Suppressor macrophage (primary cell): ENCODE measurements at regions not wholly inside any gene's neighbourhood (a gene's known extent, or its start where the extent isn't known, plus 50 kb on each side); places are given as distances from the start of the nearest gene placed in this dataset.
A peak's percentile ranks its signal among the peaks of the same experiment; 100 is the strongest.
"Not testable (repeated sequence)": the region's sequence is repeated elsewhere in the genome, so short reads cannot be mapped to it uniquely, and the experiment has no call there.

Experiments used
- DNase-seq, 4 experiments: peaks; one replicate each; pipeline ENCODE4 v3.0.0-alpha.2; 2020 to 2022

- no peak for DNase-seq
Observed at GRCh38 chr14:37848985-37849621, 253.7 kb downstream of the TTC6 start.

- DNase-seq = no peak
Observed at GRCh38 chr14:37851054-37851453, 255.6 kb downstream of the TTC6 start.

- no peak for DNase-seq
Observed at GRCh38 chr14:37855871-37856270, 260.4 kb downstream of the TTC6 start.

GRCh38 chr14:37857774-37858266 is 262.4 kb downstream of the TTC6 start:
- DNase-seq = no peak

GRCh38 chr14:37858733-37859132 is 263.3 kb downstream of the TTC6 start:
- DNase-seq = no peak

- no peak for DNase-seq
Observed at GRCh38 chr14:37859177-37859576, 263.7 kb downstream of the TTC6 start.

- DNase-seq = no peak
Observed at GRCh38 chr14:37862263-37862662, 266.8 kb downstream of the TTC6 start.

GRCh38 chr14:37864128-37864527 is 268.7 kb downstream of the TTC6 start:
- no peak for DNase-seq

GRCh38 chr14:37864861-37865718 is 269.7 kb downstream of the TTC6 start:
- no peak for DNase-seq

- no peak for DNase-seq
Observed at GRCh38 chr14:37865719-37866549, 270.5 kb downstream of the TTC6 start.

- no peak for DNase-seq
Observed at GRCh38 chr14:37869633-37870032, 274.2 kb downstream of the TTC6 start.

- DNase-seq = no peak
Observed at GRCh38 chr14:37870170-37870569, 274.7 kb downstream of the TTC6 start.

- DNase-seq = no peak
Observed at GRCh38 chr14:37870632-37871346, 275.4 kb downstream of the TTC6 start.

- not testable (repeated sequence) for DNase-seq
Observed at GRCh38 chr14:37874065-37874428, 278.6 kb downstream of the TTC6 start.

GRCh38 chr14:37874429-37875109 is 279.1 kb downstream of the TTC6 start:
- peak; percentile 77 to 87 (median 85) for DNase-seq

GRCh38 chr14:37888234-37888633 is 292.8 kb downstream of the TTC6 start:
- DNase-seq = no peak

- DNase-seq = no peak
Observed at GRCh38 chr14:37889087-37889486, 293.7 kb downstream of the TTC6 start.

GRCh38 chr14:37890095-37890494 is 294.7 kb downstream of the TTC6 start:
- DNase-seq = no peak

- not testable (repeated sequence) for DNase-seq
Observed at GRCh38 chr14:37891500-37891899, 296.1 kb downstream of the TTC6 start.

GRCh38 chr14:37894463-37894862 is 299.0 kb downstream of the TTC6 start:
- DNase-seq = no peak

GRCh38 chr14:37899365-37899764 is 303.9 kb downstream of the TTC6 start:
- DNase-seq = no peak

- no peak for DNase-seq
Observed at GRCh38 chr14:37900561-37900960, 305.1 kb downstream of the TTC6 start.
